HL-60 (cell line): ENCODE measurements at regions not wholly inside any gene's neighbourhood (a gene's known extent, or its start where the extent isn't known, plus 50 kb on each side); places are given as distances from the start of the nearest gene placed in this dataset.

Experiments
- DNase-seq, 2 experiments: peaks; one replicate each; pipeline ENCODE4 v3.0.0-alpha.2; 2010 to 2020; ENCODE audit warnings: low read depth in 1 of 2, low spot score in 1 of 2
- H3K27ac ChIP-seq: fragments of 250-450 bp; sonication (Bioruptor Pico); replicated peaks from 2 replicates; pipeline ENCODE4 v1.5.1; 2020; ENCODE audit warnings: mild to moderate bottlenecking, moderate library complexity
- H3K27me3 ChIP-seq: fragments of 250-450 bp; sonication (Bioruptor Pico); 2 replicates; pipeline ENCODE4 v1.5.1; 2021; ENCODE audit warnings: mild to moderate bottlenecking, moderate library complexity; ENCODE audit not compliant: insufficient read depth, poor library complexity, severe bottlenecking
- H3K4me3 ChIP-seq: replicated peaks from 2 replicates; pipeline ENCODE4 v1.5.1; 2011; ENCODE audit warnings: mild to moderate bottlenecking, control low read depth, low read length; ENCODE audit not compliant: insufficient read depth
- GABPA ChIP-seq: IDR thresholded peaks from 2 replicates; pipeline ENCODE4 v1.6.1; 2012; ENCODE audit warnings: low read depth
- POLR2AphosphoS5 ChIP-seq: IDR thresholded peaks from 2 replicates; pipeline ENCODE4 v1.6.1; 2012; ENCODE audit warnings: low read depth
- SPI1 ChIP-seq: IDR thresholded peaks from 2 replicates; pipeline ENCODE4 v1.6.1; 2012; ENCODE audit warnings: low read depth, mild to moderate bottlenecking, borderline replicate concordance
- TF ChIP-seq, protein P1 (sequence below): IDR thresholded peaks from 2 replicates; pipeline ENCODE4 v1.6.1; 2012; ENCODE audit warnings: low read depth; ENCODE audit not compliant: insufficient replicate concordance
- TF ChIP-seq, protein P2 (sequence below): IDR thresholded peaks from one replicate; pipeline ENCODE4 v1.5.1; 2011; ENCODE audit warnings: low read length, control low read depth, inconsistent platforms; ENCODE audit not compliant: insufficient read depth

GRCh38 chr16:85173146-85173980 is 61.1 kb upstream of the CIBAR2 start:
- Histone ChIP-seq H3K4me3 (no peak overlapping the region), H3K27ac (no peak overlapping the region), H3K27me3 (peaks cover 54% of the 10 kb centered on the region)
- no peak for DNase-seq
- TF ChIP-seq, protein P1, sequence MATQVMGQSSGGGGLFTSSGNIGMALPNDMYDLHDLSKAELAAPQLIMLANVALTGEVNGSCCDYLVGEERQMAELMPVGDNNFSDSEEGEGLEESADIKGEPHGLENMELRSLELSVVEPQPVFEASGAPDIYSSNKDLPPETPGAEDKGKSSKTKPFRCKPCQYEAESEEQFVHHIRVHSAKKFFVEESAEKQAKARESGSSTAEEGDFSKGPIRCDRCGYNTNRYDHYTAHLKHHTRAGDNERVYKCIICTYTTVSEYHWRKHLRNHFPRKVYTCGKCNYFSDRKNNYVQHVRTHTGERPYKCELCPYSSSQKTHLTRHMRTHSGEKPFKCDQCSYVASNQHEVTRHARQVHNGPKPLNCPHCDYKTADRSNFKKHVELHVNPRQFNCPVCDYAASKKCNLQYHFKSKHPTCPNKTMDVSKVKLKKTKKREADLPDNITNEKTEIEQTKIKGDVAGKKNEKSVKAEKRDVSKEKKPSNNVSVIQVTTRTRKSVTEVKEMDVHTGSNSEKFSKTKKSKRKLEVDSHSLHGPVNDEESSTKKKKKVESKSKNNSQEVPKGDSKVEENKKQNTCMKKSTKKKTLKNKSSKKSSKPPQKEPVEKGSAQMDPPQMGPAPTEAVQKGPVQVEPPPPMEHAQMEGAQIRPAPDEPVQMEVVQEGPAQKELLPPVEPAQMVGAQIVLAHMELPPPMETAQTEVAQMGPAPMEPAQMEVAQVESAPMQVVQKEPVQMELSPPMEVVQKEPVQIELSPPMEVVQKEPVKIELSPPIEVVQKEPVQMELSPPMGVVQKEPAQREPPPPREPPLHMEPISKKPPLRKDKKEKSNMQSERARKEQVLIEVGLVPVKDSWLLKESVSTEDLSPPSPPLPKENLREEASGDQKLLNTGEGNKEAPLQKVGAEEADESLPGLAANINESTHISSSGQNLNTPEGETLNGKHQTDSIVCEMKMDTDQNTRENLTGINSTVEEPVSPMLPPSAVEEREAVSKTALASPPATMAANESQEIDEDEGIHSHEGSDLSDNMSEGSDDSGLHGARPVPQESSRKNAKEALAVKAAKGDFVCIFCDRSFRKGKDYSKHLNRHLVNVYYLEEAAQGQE: no peak
- TF ChIP-seq, protein P2, sequence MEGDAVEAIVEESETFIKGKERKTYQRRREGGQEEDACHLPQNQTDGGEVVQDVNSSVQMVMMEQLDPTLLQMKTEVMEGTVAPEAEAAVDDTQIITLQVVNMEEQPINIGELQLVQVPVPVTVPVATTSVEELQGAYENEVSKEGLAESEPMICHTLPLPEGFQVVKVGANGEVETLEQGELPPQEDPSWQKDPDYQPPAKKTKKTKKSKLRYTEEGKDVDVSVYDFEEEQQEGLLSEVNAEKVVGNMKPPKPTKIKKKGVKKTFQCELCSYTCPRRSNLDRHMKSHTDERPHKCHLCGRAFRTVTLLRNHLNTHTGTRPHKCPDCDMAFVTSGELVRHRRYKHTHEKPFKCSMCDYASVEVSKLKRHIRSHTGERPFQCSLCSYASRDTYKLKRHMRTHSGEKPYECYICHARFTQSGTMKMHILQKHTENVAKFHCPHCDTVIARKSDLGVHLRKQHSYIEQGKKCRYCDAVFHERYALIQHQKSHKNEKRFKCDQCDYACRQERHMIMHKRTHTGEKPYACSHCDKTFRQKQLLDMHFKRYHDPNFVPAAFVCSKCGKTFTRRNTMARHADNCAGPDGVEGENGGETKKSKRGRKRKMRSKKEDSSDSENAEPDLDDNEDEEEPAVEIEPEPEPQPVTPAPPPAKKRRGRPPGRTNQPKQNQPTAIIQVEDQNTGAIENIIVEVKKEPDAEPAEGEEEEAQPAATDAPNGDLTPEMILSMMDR: no peak
- TF ChIP-seq POLR2AphosphoS5: no peak
- no peak for TF ChIP-seq GABPA

DNA sequence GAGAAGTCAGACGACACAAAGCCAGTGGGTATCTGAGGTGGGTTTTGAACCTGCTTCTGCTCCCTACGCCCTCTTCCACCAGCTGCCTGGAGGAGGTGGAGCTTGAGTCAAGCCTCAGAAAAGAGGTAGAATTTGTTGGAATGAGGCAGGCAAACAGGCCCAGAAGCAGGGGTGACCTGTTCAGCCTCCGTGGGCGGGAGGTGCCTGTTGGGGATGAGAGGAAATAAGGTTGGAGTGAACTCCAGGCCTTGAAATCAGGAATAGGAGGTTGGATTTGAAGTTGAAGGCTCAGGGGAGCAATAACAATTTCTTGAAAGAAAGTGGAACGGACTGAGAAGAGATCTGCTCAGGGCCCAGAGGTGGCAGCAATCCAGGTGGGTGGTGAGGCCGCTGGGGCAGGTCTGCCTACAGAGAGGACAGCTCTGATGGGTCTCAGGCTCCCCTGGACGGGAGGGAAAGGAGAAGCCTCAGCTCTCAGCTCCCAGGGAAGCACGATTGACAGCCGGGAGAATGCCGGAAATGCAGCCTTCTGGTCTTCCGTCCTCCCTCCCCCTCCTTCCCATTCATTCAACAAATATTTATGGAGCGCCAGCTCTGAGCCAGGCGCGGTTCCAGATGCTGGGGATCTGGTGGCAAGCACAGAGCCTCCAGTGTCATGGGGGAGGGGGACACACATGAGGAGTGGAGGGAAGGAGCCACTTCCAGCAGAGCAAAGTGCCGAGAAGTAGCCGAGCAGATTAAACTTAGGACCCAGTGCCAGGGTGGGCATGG is 61.9 kb upstream of the CIBAR2 start:
- no peak overlapping the region for H3K4me3 ChIP-seq
- no peak for TF ChIP-seq POLR2AphosphoS5
- TF ChIP-seq GABPA: no peak
- TF ChIP-seq, protein P2: no peak
- TF ChIP-seq, protein P1: no peak
- no peak for TF ChIP-seq SPI1
- H3K27ac ChIP-seq: no peak overlapping the region
- no peak for DNase-seq
- H3K27me3 ChIP-seq: peaks cover 50% of the 10 kb centered on the region

GRCh38 chr16:85174871-85175723 is 62.8 kb upstream of the CIBAR2 start:
- no peak for DNase-seq
- Histone ChIP-seq H3K27ac (no peak overlapping the region), H3K4me3 (no peak overlapping the region), H3K27me3 (peaks cover 49% of the 10 kb centered on the region)
- TF ChIP-seq POLR2AphosphoS5 (no peak), SPI1 (no peak), GABPA (no peak)
- TF ChIP-seq, protein P2: no peak
- TF ChIP-seq, protein P1: no peak
